Keratinocyte (primary cell): ENCODE measurements at regions not wholly inside any gene's neighbourhood (a gene's known extent, or its start where the extent isn't known, plus 50 kb on each side); places are given as distances from the start of the nearest gene placed in this dataset.

Experiments used
- DNase-seq: peaks from one replicate; pipeline ENCODE4 v3.0.0-alpha.2; 2011; ENCODE audit warnings: low read depth, missing footprints, low spot score
- FAIRE-seq: peaks from 2 replicates; lab custom pipeline; 2011; peaks lifted over from hg19 to GRCh38; lab: Jason Lieb, UNC
- H2AFZ ChIP-seq: 2 replicates; pipeline ENCODE4 v1.6.0; 2012; ENCODE audit warnings: low read length, control low read depth, inconsistent platforms; ENCODE audit not compliant: control insufficient read depth
- H3K27ac ChIP-seq: 2 replicates; pipeline ENCODE4 v1.5.1; 2011; ENCODE audit warnings: low read length; ENCODE audit not compliant: control insufficient read depth, insufficient read depth
- H3K27me3 ChIP-seq: 3 replicates; pipeline ENCODE4 v1.6.0; 2011; ENCODE audit warnings: low read length; ENCODE audit not compliant: control insufficient read depth, insufficient read depth; ENCODE audit errors: extremely low read depth
- H3K36me3 ChIP-seq, 2 experiments: 2 replicates in 1 of 2; 3 replicates in 1 of 2; pipeline ENCODE4 v1.5.1; 2011; ENCODE audit warnings: low read length in 2 of 2, mild to moderate bottlenecking in 1 of 2; ENCODE audit not compliant: control insufficient read depth in 2 of 2, insufficient read depth in 2 of 2; ENCODE audit errors: extremely low read depth in 1 of 2
- H3K4me1 ChIP-seq: 3 replicates; pipeline ENCODE4 v1.5.1; 2011; ENCODE audit warnings: low read length; ENCODE audit not compliant: control insufficient read depth, insufficient read depth; ENCODE audit errors: extremely low read depth
- H3K4me2 ChIP-seq: 3 replicates; pipeline ENCODE4 v1.6.0; 2011; ENCODE audit warnings: low read depth, low read length; ENCODE audit not compliant: control insufficient read depth, insufficient read depth; ENCODE audit errors: extremely low read depth
- H3K4me3 ChIP-seq, 3 experiments: fragments of 200-600 bp in 1 of 3; sonication (generic) in 1 of 3; 2 replicates in 2 of 3; 3 replicates in 1 of 3; pipeline ENCODE4 v1.5.1; 2011 to 2016; ENCODE audit warnings: low read length in 3 of 3, mild to moderate bottlenecking in 3 of 3, control low read depth in 2 of 3, inconsistent platforms in 1 of 3, low read depth in 1 of 3, mixed read lengths in 1 of 3, mixed run types in 1 of 3, moderate library complexity in 1 of 3; ENCODE audit not compliant: control insufficient read depth in 2 of 3, insufficient read depth in 2 of 3; ENCODE audit errors: extremely low read depth in 1 of 3
- H3K79me2 ChIP-seq: 2 replicates; pipeline ENCODE4 v1.6.0; 2012; ENCODE audit warnings: low read length; ENCODE audit not compliant: control insufficient read depth, insufficient read depth
- H3K9ac ChIP-seq: 3 replicates; pipeline ENCODE4 v1.6.0; 2011; ENCODE audit warnings: low read length; ENCODE audit not compliant: control insufficient read depth, insufficient read depth; ENCODE audit errors: extremely low read depth
- H3K9me1 ChIP-seq: 3 replicates; pipeline ENCODE4 v1.6.0; 2011; ENCODE audit warnings: low read length; ENCODE audit not compliant: control insufficient read depth, insufficient read depth; ENCODE audit errors: extremely low read depth
- H3K9me3 ChIP-seq: 2 replicates; pipeline ENCODE4 v1.5.1; 2012; ENCODE audit warnings: low read depth, low read length; ENCODE audit not compliant: control insufficient read depth
- H4K20me1 ChIP-seq: 3 replicates; pipeline ENCODE4 v1.6.0; 2011; ENCODE audit warnings: low read length; ENCODE audit not compliant: control insufficient read depth, insufficient read depth; ENCODE audit errors: extremely low read depth
- EZH2 ChIP-seq: IDR thresholded peaks from one replicate; pipeline ENCODE4 v1.6.1; 2012; ENCODE audit warnings: inconsistent platforms, mild to moderate bottlenecking, low read length, moderate library complexity
- dilution Hi-C: fragments of 300-500 bp; cut with MboI; formaldehyde crosslinking; loops from one replicate; pipeline ENCODE4 v1.7.0; 2020; ENCODE audit warnings: low sequenced_read_pairs; ENCODE audit not compliant: extremely low pct_ligation_motif_present
- TF ChIP-seq, protein P1 (sequence below), 3 experiments: IDR thresholded peaks in 1 of 3; conservative IDR thresholded peaks in 1 of 3; optimal IDR thresholded peaks in 1 of 3; 2 replicates in 2 of 3; 3 replicates in 1 of 3; pipeline versions ENCODE3 to v1.5.1; 2011; ENCODE audit warnings: low read length in 3 of 3, mild to moderate bottlenecking in 3 of 3, moderate library complexity in 2 of 3, control low read depth in 1 of 3, inconsistent platforms in 1 of 3; ENCODE audit not compliant: insufficient read depth in 2 of 3; ENCODE audit errors: extremely low read depth in 1 of 3

DNA sequence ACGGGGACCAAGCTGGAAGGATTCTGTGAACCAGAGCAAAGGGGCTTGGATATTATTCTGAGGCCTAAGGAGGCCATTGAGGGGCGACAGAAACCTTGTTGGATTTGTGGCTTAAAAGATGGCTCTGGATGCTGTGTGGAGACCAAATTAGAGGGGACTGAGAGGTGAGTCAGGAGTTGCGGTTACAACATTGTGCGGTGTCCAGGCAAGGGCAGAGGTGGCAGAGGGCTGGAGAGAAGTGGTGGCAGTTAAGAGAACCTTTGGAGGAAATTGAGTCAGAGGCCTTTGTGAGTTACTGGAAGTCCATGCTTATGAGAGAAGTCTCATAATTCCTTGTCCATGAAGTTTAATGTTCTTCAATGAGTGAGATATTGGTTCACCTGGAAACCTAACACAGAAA, 143.2 kb downstream of the FAM43A start:
- Histone ChIP-seq H4K20me1 (no peaks in the 10 kb centered on the region), H3K27ac (no peak overlapping the region), H3K79me2 (no peaks in the 10 kb centered on the region), H3K36me3 (no peaks in the 10 kb centered on the region), H2AFZ (no peak overlapping the region), H3K9me3 (no peaks in the 10 kb centered on the region), H3K27me3 (peaks cover 7% of the 10 kb centered on the region), H3K4me2 (no peak overlapping the region), H3K4me1 (no peaks in the 10 kb centered on the region), H3K9ac (no peak overlapping the region), H3K4me3 (no peak overlapping the region), H3K9me1 (no peaks in the 10 kb centered on the region)
- dilution Hi-C loops, result no loop called here
- FAIRE-seq (no peak), DNase-seq (no peak)
- no peak for TF ChIP-seq EZH2
- TF ChIP-seq, protein P1, sequence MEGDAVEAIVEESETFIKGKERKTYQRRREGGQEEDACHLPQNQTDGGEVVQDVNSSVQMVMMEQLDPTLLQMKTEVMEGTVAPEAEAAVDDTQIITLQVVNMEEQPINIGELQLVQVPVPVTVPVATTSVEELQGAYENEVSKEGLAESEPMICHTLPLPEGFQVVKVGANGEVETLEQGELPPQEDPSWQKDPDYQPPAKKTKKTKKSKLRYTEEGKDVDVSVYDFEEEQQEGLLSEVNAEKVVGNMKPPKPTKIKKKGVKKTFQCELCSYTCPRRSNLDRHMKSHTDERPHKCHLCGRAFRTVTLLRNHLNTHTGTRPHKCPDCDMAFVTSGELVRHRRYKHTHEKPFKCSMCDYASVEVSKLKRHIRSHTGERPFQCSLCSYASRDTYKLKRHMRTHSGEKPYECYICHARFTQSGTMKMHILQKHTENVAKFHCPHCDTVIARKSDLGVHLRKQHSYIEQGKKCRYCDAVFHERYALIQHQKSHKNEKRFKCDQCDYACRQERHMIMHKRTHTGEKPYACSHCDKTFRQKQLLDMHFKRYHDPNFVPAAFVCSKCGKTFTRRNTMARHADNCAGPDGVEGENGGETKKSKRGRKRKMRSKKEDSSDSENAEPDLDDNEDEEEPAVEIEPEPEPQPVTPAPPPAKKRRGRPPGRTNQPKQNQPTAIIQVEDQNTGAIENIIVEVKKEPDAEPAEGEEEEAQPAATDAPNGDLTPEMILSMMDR (optimal IDR thresholded peaks at IDR 0.05 in 1 of 3, IDR thresholded peaks at IDR 0.05 in 1 of 3, conservative IDR thresholded peaks at IDR 0.05 in 1 of 3; ENCODE audit: extremely low read depth in 1 of 3, insufficient read depth in 2 of 3, low read length in 3 of 3), result no peak

DNA sequence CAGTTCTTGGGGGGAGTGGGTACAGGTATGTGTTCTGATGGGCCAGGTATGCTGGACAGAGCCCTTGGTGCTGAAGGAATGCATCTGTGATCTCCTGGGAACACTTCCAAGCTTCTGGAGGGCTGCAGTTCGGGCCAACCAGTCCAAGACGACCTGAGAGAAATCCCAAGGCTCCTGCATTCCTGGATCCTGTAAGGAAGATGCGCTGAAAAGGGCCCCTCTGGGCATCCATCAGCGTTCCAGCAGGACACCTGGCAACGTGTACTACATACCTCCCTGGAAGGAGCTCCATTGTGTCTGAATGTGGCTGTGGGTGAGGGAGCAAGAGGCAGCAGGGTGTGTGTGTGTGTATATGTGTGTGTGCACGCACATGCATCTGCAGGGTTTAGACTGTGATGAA, 144.7 kb downstream of the FAM43A start:
- H3K9ac ChIP-seq, result no peak overlapping the region
- dilution Hi-C loops, result no loop called here
- H3K9me3 ChIP-seq, result no peaks in the 10 kb centered on the region
- no peaks in the 10 kb centered on the region for H3K4me1 ChIP-seq
- H3K27ac ChIP-seq, result no peak overlapping the region
- H3K4me3 ChIP-seq, result no peak overlapping the region
- no peaks in the 10 kb centered on the region for H3K36me3 ChIP-seq
- no peaks in the 10 kb centered on the region for H4K20me1 ChIP-seq
- no peak overlapping the region for H2AFZ ChIP-seq
- TF ChIP-seq EZH2, result no peak
- TF ChIP-seq, protein P1 (optimal IDR thresholded peaks at IDR 0.05 in 1 of 3, IDR thresholded peaks at IDR 0.05 in 1 of 3, conservative IDR thresholded peaks at IDR 0.05 in 1 of 3; ENCODE audit: extremely low read depth in 1 of 3, insufficient read depth in 2 of 3, low read length in 3 of 3), result no peak
- no peaks in the 10 kb centered on the region for H3K79me2 ChIP-seq
- H3K9me1 ChIP-seq, result no peaks in the 10 kb centered on the region
- DNase-seq (no peak), FAIRE-seq (no peak)
- H3K4me2 ChIP-seq, result no peak overlapping the region
- H3K27me3 ChIP-seq, result peaks cover under 1% of the 10 kb centered on the region
